ENCODE measurements at regions not wholly inside any gene's neighbourhood (a gene's known extent, or its start where the extent isn't known, plus 50 kb on each side); places are given as distances from the start of the nearest gene placed in this dataset.

GRCh38 chr15:91692596-91692995 lies 160.9 kb upstream of the SLCO3A1 start:
- Histone ChIP-seq H3K9me3 (no peaks in the 10 kb centered on the region), H3K4me3 (ENCODE audit: low read depth, low read length) (no peak overlapping the region), H3K27me3 (replicated peaks; ENCODE audit: control insufficient read depth, insufficient read depth, low read length) (no peaks in the 10 kb centered on the region), H3K4me1 (no peaks in the 10 kb centered on the region), H3K36me3 (ENCODE audit: control insufficient read depth, insufficient read depth, low read length) (no peaks in the 10 kb centered on the region)
- Mint-ChIP-seq H3K4me1 (ENCODE audit: low read depth, unreplicated experiment) (no peaks in the 10 kb centered on the region), H3K36me3 (ENCODE audit: insufficient read depth, unreplicated experiment) (no peaks in the 10 kb centered on the region), H3K4me3 (ENCODE audit: unreplicated experiment) (no peak overlapping the region), H3K27ac (ENCODE audit: unreplicated experiment) (no peak overlapping the region), H3K27me3 (ENCODE audit: insufficient read depth, unreplicated experiment) (no peaks in the 10 kb centered on the region), H3K9me3 (ENCODE audit: unreplicated experiment) (no peaks in the 10 kb centered on the region)
- intact Hi-C loops (cut with micrococcal nuclease; ENCODE audit: unreplicated experiment), result no loop called here
- no TSS peak for BruUV-seq (replicated peaks)
- CTCF ChIA-PET, result interaction anchor here (0.6 to 0.7 kb wide), 2 partner anchors 14 to 236 kb away, joined by 3 to 5 read pairs; no protein-coding TSS in a partner anchor
- POLR2A ChIA-PET, result no interaction called here
- TF ChIP-seq, protein P1, sequence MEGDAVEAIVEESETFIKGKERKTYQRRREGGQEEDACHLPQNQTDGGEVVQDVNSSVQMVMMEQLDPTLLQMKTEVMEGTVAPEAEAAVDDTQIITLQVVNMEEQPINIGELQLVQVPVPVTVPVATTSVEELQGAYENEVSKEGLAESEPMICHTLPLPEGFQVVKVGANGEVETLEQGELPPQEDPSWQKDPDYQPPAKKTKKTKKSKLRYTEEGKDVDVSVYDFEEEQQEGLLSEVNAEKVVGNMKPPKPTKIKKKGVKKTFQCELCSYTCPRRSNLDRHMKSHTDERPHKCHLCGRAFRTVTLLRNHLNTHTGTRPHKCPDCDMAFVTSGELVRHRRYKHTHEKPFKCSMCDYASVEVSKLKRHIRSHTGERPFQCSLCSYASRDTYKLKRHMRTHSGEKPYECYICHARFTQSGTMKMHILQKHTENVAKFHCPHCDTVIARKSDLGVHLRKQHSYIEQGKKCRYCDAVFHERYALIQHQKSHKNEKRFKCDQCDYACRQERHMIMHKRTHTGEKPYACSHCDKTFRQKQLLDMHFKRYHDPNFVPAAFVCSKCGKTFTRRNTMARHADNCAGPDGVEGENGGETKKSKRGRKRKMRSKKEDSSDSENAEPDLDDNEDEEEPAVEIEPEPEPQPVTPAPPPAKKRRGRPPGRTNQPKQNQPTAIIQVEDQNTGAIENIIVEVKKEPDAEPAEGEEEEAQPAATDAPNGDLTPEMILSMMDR (IDR thresholded peaks at IDR 0.05; ENCODE audit: insufficient read depth in 1 of 2, low read depth in 1 of 2, low read length in 1 of 2, severe bottlenecking in 1 of 2, unreplicated experiment in 1 of 2), result no peak
- no peak for DNase-seq

GRCh38 chr15:91694131-91694830 lies 159.2 kb upstream of the SLCO3A1 start:
- no peaks in the 10 kb centered on the region for H3K36me3 Mint-ChIP-seq (ENCODE audit: insufficient read depth, unreplicated experiment)
- TF ChIP-seq, protein P1 (IDR thresholded peaks at IDR 0.05; ENCODE audit: insufficient read depth in 1 of 2, low read depth in 1 of 2, low read length in 1 of 2, severe bottlenecking in 1 of 2, unreplicated experiment in 1 of 2), result no peak
- no peaks in the 10 kb centered on the region for H3K27me3 Mint-ChIP-seq (ENCODE audit: insufficient read depth, unreplicated experiment)
- Histone ChIP-seq H3K9me3 (no peaks in the 10 kb centered on the region), H3K27me3 (replicated peaks; ENCODE audit: control insufficient read depth, insufficient read depth, low read length) (no peaks in the 10 kb centered on the region), H3K4me3 (ENCODE audit: low read depth, low read length) (peak overlapping the region; percentile 12; the same call in 1 of the 2 replicates), H3K36me3 (ENCODE audit: control insufficient read depth, insufficient read depth, low read length) (no peaks in the 10 kb centered on the region), H3K4me1 (no peaks in the 10 kb centered on the region)
- POLR2A ChIA-PET, result no interaction called here
- intact Hi-C loops (cut with micrococcal nuclease; ENCODE audit: unreplicated experiment), result no loop called here
- H3K9me3 Mint-ChIP-seq (ENCODE audit: unreplicated experiment), result no peaks in the 10 kb centered on the region
- no TSS peak for BruUV-seq (replicated peaks)
- H3K4me3 Mint-ChIP-seq (ENCODE audit: unreplicated experiment), result peak overlapping the region; percentile 50
- no peak overlapping the region for H3K27ac Mint-ChIP-seq (ENCODE audit: unreplicated experiment)
- no peak for DNase-seq
- CTCF ChIA-PET, result interaction anchor here (0.7 kb wide), 1 partner anchor 728 kb away, joined by 5 read pairs; no protein-coding TSS in a partner anchor
- H3K4me1 Mint-ChIP-seq (ENCODE audit: low read depth, unreplicated experiment), result no peaks in the 10 kb centered on the region

- intact Hi-C loops (cut with micrococcal nuclease; ENCODE audit: unreplicated experiment), result no loop called here
- Histone ChIP-seq H3K9me3 (no peaks in the 10 kb centered on the region), H3K27me3 (replicated peaks; ENCODE audit: control insufficient read depth, insufficient read depth, low read length) (no peaks in the 10 kb centered on the region), H3K4me1 (no peaks in the 10 kb centered on the region), H3K4me3 (ENCODE audit: low read depth, low read length) (peak overlapping the region; percentile 12; the same call in 1 of the 2 replicates), H3K36me3 (ENCODE audit: control insufficient read depth, insufficient read depth, low read length) (no peaks in the 10 kb centered on the region)
- H3K27ac Mint-ChIP-seq (ENCODE audit: unreplicated experiment), result no peak overlapping the region
- no peaks in the 10 kb centered on the region for H3K9me3 Mint-ChIP-seq (ENCODE audit: unreplicated experiment)
- DNase-seq, result peak in 1 of 2 experiments; percentile 20
- no peaks in the 10 kb centered on the region for H3K27me3 Mint-ChIP-seq (ENCODE audit: insufficient read depth, unreplicated experiment)
- H3K4me3 Mint-ChIP-seq (ENCODE audit: unreplicated experiment), result peak overlapping the region; percentile 50
- ChIA-PET CTCF (no interaction called here), POLR2A (no interaction called here)
- no TSS peak for BruUV-seq (replicated peaks)
- H3K36me3 Mint-ChIP-seq (ENCODE audit: insufficient read depth, unreplicated experiment), result no peaks in the 10 kb centered on the region
- H3K4me1 Mint-ChIP-seq (ENCODE audit: low read depth, unreplicated experiment), result no peaks in the 10 kb centered on the region
- TF ChIP-seq, protein P1 (IDR thresholded peaks at IDR 0.05; ENCODE audit: insufficient read depth in 1 of 2, low read depth in 1 of 2, low read length in 1 of 2, severe bottlenecking in 1 of 2, unreplicated experiment in 1 of 2), result no peak
Measured at GRCh38 chr15:91694831-91695210, 158.7 kb upstream of the SLCO3A1 start.
